PC-3 (cell line): ENCODE measurements at regions not wholly inside any gene's neighbourhood (a gene's known extent, or its start where the extent isn't known, plus 50 kb on each side); places are given as distances from the start of the nearest gene placed in this dataset.

Experiments
- CTCF ChIP-seq: fragments of 300-600 bp; sonication (generic); conservative IDR thresholded peaks from 2 replicates; pipeline ENCODE4 v1.5.1; 2017; ENCODE audit warnings: antibody characterized with exemption, low read depth, mild to moderate bottlenecking, low read length
- EZH2 ChIP-seq: fragments of 300-600 bp; sonication (generic); IDR thresholded peaks from one replicate; pipeline ENCODE4 v1.6.1; 2017; ENCODE audit warnings: antibody characterized with exemption, mild to moderate bottlenecking, low read length; ENCODE audit not compliant: unreplicated experiment
- EZH2phosphoT487 ChIP-seq: fragments of 300-600 bp; sonication (generic); IDR thresholded peaks from 2 replicates; pipeline ENCODE4 v1.6.1; 2018; ENCODE audit warnings: mild to moderate bottlenecking, antibody characterized with exemption, low read length, borderline replicate concordance

DNA sequence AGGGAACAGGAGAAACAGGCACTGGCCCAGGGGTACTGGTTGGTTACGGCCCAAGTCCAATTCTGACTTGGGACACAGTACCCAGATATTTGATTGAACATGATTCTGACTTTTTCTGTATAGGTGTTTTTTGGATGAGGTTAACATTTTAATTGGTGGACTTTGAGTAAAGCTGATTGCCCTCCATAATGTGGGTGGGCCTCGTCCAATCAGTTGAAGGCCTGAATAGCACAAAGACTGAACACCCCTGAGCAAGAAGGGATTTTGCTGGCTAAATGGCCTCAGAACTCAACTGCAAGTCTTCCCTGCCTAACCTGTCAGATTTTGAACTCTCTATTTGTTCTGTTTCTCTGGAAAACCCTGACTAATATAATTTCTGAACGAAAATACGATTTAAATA is 222.6 kb downstream of the TEX36 start:
- TF ChIP-seq CTCF = no peak
- no peak for TF ChIP-seq EZH2phosphoT487
- TF ChIP-seq EZH2 = no peak
